GM19372 (cell line): ENCODE measurements at regions not wholly inside any gene's neighbourhood (a gene's known extent, or its start where the extent isn't known, plus 50 kb on each side); places are given as distances from the start of the nearest gene placed in this dataset.

Experiments used
- ATAC-seq: cut with Tn5 transposase; IDR thresholded peaks from one replicate; pipeline ENCODE4 v1.9.1; 2021; ENCODE audit warnings: mild to moderate bottlenecking, low read depth, moderate library complexity; ENCODE audit not compliant: unreplicated experiment

DNA sequence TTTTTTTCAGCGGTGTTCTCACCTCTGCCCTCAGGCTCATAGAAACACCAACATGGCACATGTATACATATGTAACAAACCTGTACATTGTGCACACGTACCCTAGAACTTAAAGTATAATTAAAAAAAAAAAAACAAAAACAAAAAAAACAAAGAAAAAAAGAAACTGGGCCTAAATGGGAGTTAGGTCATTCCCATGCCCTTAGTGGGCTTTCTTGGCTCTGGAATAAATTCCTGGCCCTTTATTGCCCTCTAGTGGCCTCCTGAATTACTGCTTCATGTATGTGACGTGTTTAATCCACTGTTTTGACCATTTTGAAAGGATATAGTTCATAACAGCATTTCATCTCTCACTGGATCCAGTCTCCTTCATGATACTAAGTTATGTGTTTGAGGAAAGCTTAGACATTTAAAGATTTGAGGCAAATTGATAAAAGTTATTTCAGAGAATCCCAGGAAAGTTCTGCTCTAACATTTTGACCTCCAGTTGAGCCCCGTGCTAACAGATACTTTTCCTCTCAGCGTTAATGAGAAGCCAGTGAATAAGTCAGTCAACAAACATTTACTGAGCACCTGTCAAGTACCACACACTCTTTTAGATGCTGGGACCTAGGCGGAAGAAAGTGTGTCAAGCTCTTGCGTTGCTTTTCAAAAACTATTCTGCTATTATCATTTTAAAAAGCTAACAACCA is 54.7 kb upstream of the SYPL1 start:
- no peak for ATAC-seq

DNA sequence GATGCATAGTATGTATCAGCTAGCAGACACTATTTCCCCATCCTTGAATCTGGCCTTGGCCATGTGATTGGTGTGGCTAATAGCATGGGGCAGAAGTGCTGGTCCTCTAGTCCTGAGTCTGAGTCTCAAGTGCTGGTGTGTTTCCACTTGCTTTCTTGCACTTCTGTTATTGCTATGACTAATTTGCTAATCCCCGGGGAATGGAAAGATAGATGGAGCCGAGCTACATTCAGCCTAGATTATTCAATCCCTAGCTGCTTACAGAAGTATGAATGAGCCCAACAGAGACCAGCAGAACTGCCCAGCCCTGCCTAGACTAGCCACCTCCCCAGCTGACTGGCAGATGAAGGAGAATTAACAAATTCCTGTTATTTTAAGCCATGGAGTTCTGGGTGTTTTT is 53.2 kb upstream of the SYPL1 start:
- no peak for ATAC-seq

DNA sequence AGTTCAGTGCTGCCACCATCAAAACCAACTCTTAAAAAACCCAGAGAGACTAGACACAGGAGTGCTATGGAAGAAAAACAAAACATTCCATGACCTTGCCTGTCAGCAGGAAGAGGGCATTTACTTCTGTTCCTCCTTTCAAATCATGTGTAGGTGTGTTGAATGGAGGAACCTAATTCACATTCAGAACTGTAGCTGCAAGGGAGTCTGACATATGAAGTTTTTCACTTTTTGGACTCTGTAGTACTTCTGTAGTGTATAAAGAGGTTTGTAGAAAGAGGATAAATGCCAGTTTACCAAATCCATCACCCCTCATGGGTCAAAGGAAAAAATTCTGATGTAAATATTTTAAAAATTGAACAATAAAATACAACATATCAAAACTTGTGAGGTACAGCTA is 51.1 kb upstream of the SYPL1 start:
- no peak for ATAC-seq
